ENCODE measurements at regions not wholly inside any gene's neighbourhood (a gene's known extent, or its start where the extent isn't known, plus 50 kb on each side); places are given as distances from the start of the nearest gene placed in this dataset.

- TF ChIP-seq HNF4A (conservative IDR thresholded peaks at IDR 0.05) = no peak
- no peak for TF ChIP-seq FOXA1 (IDR thresholded peaks at IDR 0.05)
- no peak for TF ChIP-seq NR2F2 (IDR thresholded peaks at IDR 0.05)
- TF ChIP-seq, protein P1, sequence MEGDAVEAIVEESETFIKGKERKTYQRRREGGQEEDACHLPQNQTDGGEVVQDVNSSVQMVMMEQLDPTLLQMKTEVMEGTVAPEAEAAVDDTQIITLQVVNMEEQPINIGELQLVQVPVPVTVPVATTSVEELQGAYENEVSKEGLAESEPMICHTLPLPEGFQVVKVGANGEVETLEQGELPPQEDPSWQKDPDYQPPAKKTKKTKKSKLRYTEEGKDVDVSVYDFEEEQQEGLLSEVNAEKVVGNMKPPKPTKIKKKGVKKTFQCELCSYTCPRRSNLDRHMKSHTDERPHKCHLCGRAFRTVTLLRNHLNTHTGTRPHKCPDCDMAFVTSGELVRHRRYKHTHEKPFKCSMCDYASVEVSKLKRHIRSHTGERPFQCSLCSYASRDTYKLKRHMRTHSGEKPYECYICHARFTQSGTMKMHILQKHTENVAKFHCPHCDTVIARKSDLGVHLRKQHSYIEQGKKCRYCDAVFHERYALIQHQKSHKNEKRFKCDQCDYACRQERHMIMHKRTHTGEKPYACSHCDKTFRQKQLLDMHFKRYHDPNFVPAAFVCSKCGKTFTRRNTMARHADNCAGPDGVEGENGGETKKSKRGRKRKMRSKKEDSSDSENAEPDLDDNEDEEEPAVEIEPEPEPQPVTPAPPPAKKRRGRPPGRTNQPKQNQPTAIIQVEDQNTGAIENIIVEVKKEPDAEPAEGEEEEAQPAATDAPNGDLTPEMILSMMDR (IDR thresholded peaks at IDR 0.05; ENCODE audit: low read depth, low read length, missing input control) = no peak
- TF ChIP-seq GABPA (IDR thresholded peaks at IDR 0.05 in 1 of 2, conservative IDR thresholded peaks at IDR 0.05 in 1 of 2) = no peak
- no peak for TF ChIP-seq ZBTB33 (IDR thresholded peaks at IDR 0.05)
- TF ChIP-seq, protein P2, sequence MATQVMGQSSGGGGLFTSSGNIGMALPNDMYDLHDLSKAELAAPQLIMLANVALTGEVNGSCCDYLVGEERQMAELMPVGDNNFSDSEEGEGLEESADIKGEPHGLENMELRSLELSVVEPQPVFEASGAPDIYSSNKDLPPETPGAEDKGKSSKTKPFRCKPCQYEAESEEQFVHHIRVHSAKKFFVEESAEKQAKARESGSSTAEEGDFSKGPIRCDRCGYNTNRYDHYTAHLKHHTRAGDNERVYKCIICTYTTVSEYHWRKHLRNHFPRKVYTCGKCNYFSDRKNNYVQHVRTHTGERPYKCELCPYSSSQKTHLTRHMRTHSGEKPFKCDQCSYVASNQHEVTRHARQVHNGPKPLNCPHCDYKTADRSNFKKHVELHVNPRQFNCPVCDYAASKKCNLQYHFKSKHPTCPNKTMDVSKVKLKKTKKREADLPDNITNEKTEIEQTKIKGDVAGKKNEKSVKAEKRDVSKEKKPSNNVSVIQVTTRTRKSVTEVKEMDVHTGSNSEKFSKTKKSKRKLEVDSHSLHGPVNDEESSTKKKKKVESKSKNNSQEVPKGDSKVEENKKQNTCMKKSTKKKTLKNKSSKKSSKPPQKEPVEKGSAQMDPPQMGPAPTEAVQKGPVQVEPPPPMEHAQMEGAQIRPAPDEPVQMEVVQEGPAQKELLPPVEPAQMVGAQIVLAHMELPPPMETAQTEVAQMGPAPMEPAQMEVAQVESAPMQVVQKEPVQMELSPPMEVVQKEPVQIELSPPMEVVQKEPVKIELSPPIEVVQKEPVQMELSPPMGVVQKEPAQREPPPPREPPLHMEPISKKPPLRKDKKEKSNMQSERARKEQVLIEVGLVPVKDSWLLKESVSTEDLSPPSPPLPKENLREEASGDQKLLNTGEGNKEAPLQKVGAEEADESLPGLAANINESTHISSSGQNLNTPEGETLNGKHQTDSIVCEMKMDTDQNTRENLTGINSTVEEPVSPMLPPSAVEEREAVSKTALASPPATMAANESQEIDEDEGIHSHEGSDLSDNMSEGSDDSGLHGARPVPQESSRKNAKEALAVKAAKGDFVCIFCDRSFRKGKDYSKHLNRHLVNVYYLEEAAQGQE (IDR thresholded peaks at IDR 0.05) = no peak
- TF ChIP-seq MAX (IDR thresholded peaks at IDR 0.05) = no peak
- TF ChIP-seq RAD21 (IDR thresholded peaks at IDR 0.05) = no peak
- TF ChIP-seq SP1 (IDR thresholded peaks at IDR 0.05) = no peak
- DNase-seq (ENCODE audit: low spot score) = no peak
Measured at GRCh38 chr13:65892859-65893258, 1337.3 kb downstream of the PCDH9 start.

DNA sequence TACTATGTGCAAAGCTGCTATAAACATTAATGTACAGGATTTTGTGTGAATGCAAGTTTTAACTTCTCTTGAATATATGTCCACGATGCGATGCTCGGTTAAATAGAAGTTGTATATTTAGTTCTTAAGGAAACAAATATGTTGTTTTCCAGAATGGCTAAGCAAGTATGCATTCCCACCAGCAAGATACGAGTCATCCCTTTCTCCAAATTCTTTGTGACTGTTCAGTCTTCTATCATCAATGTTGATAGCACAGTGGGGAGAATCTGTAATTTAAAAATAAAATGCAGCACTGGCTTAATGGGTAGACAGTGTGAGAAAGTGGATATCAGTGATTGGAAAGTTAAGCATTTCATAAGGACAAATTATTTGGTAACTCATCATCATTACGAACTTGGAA lies 1340.8 kb downstream of the PCDH9 start:
- no peaks in the 10 kb centered on the region for H3K27me3 ChIP-seq (ENCODE audit: control insufficient read depth in 4 of 4, insufficient read depth in 4 of 4, low read length in 3 of 4)
- H3K36me3 ChIP-seq (ENCODE audit: control insufficient read depth in 4 of 4, insufficient read depth in 3 of 4, low read depth in 1 of 4, low read length in 3 of 4) = no peaks in the 10 kb centered on the region
- no peak overlapping the region for H3K27ac ChIP-seq (ENCODE audit: low read depth in 1 of 2, low read length in 2 of 2)
- no peaks in the 10 kb centered on the region for H3K9me3 ChIP-seq (ENCODE audit: control insufficient read depth in 4 of 4, low read length in 3 of 4)
- DNase-seq (ENCODE audit: low spot score) = no peak
- H3K4me1 ChIP-seq (ENCODE audit: control insufficient read depth in 4 of 4, insufficient read depth in 4 of 4, low read length in 3 of 4) = no peaks in the 10 kb centered on the region
- H3K9ac ChIP-seq (ENCODE audit: low read depth in 1 of 2, low read length in 2 of 2) = no peak overlapping the region
- no peak overlapping the region for H3K4me3 ChIP-seq (ENCODE audit: low read depth in 1 of 3, low read length in 3 of 3)
- 82% methylated on average over 5 of the region's 5 CpGs for WGBS
- TF ChIP-seq, protein P2 (IDR thresholded peaks at IDR 0.05) = no peak
- TF ChIP-seq FOXA2 (IDR thresholded peaks at IDR 0.05) = no peak
- TF ChIP-seq FOXA1 (IDR thresholded peaks at IDR 0.05) = no peak
- no peak for TF ChIP-seq RAD21 (IDR thresholded peaks at IDR 0.05)
- no peak for TF ChIP-seq TAF1 (conservative IDR thresholded peaks at IDR 0.05)
- no peak for TF ChIP-seq EGR1 (IDR thresholded peaks at IDR 0.05; ENCODE audit: low read depth in 2 of 2)
- no peak for TF ChIP-seq HNF4A (conservative IDR thresholded peaks at IDR 0.05)
- no peak for TF ChIP-seq RXRA (IDR thresholded peaks at IDR 0.05)
- TF ChIP-seq, protein P1 (IDR thresholded peaks at IDR 0.05; ENCODE audit: low read depth, low read length, missing input control) = no peak
- no peak for TF ChIP-seq MAX (IDR thresholded peaks at IDR 0.05)
- TF ChIP-seq ZBTB33 (IDR thresholded peaks at IDR 0.05) = no peak
- TF ChIP-seq NR2F2 (IDR thresholded peaks at IDR 0.05) = no peak
- TF ChIP-seq GABPA (IDR thresholded peaks at IDR 0.05 in 1 of 2, conservative IDR thresholded peaks at IDR 0.05 in 1 of 2) = no peak

More at GRCh38 chr13:65892859-65893258, 1337.3 kb downstream of the PCDH9 start:
- H3K9ac ChIP-seq (ENCODE audit: low read depth in 1 of 2, low read length in 2 of 2) = no peak overlapping the region
- no peaks in the 10 kb centered on the region for H3K36me3 ChIP-seq (ENCODE audit: control insufficient read depth in 4 of 4, insufficient read depth in 3 of 4, low read depth in 1 of 4, low read length in 3 of 4)
- no peaks in the 10 kb centered on the region for H3K27me3 ChIP-seq (ENCODE audit: control insufficient read depth in 4 of 4, insufficient read depth in 4 of 4, low read length in 3 of 4)
- peaks cover 0 to 2% (median 0%) of the 10 kb centered on the region in 4 donors for H3K9me3 ChIP-seq (ENCODE audit: control insufficient read depth in 4 of 4, low read length in 3 of 4)
- H3K4me1 ChIP-seq (ENCODE audit: control insufficient read depth in 4 of 4, insufficient read depth in 4 of 4, low read length in 3 of 4) = no peaks in the 10 kb centered on the region
- H3K4me3 ChIP-seq (ENCODE audit: low read depth in 1 of 3, low read length in 3 of 3) = no peak overlapping the region
- H3K27ac ChIP-seq (ENCODE audit: low read depth in 1 of 2, low read length in 2 of 2) = no peak overlapping the region

Data from liver (tissue), 8 donors.